RWPE1 (cell line): ENCODE measurements at regions not wholly inside any gene's neighbourhood (a gene's known extent, or its start where the extent isn't known, plus 50 kb on each side); places are given as distances from the start of the nearest gene placed in this dataset.
A peak's percentile ranks its signal among the peaks of the same experiment; 100 is the strongest.

Experiments
- CTCF ChIA-PET: fragments of 350-600 bp; sonication (Branson Sonifier 250); formaldehyde crosslinking; extraction: SDS; loops from one replicate; lab custom pipeline; 2021; lab: Yijun Ruan, JAX
- POLR2A ChIA-PET: fragments of 400-600 bp; formaldehyde crosslinking; extraction: SDS; loops from one replicate; lab custom pipeline; 2020; ENCODE audit warnings: antibody characterized with exemption; ENCODE audit not compliant: low non-redundant PET; lab: Yijun Ruan, JAX
- DNase-seq: peaks from one replicate; pipeline ENCODE4 v3.0.0; 2012; ENCODE audit warnings: low spot score
- H3K27ac ChIP-seq: fragments of 450-650 bp; 2 replicates; pipeline ENCODE4 v1.5.1; 2017
- CTCF ChIP-seq: fragments of 450-650 bp; conservative IDR thresholded peaks from 2 replicates; pipeline ENCODE4 v1.5.1; 2017; ENCODE audit warnings: low read depth, mild to moderate bottlenecking

DNA sequence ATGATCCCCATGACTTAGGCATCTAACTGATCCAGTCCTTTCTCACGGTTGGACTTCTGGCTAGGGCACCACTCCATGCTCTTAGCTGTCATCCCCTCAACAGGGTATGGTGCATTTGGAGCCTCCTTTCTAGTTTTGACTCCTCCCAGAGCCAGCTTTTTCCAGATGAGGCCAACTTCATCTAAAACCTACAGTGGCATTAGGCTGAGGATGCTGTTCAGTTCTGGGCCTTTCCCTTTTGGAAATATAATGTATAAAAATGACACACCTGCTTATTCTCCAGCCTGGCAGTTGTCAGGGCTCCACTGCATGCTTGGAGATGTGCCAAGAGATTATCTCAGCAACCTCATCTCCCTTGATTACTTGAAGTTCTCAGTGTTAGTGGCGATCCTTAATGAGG is 239.7 kb downstream of the EMP1 start:
- no peak for DNase-seq
- POLR2A ChIA-PET, result no interaction called here
- no peak for TF ChIP-seq CTCF
- CTCF ChIA-PET, result no interaction called here
- H3K27ac ChIP-seq, result no peak overlapping the region

DNA sequence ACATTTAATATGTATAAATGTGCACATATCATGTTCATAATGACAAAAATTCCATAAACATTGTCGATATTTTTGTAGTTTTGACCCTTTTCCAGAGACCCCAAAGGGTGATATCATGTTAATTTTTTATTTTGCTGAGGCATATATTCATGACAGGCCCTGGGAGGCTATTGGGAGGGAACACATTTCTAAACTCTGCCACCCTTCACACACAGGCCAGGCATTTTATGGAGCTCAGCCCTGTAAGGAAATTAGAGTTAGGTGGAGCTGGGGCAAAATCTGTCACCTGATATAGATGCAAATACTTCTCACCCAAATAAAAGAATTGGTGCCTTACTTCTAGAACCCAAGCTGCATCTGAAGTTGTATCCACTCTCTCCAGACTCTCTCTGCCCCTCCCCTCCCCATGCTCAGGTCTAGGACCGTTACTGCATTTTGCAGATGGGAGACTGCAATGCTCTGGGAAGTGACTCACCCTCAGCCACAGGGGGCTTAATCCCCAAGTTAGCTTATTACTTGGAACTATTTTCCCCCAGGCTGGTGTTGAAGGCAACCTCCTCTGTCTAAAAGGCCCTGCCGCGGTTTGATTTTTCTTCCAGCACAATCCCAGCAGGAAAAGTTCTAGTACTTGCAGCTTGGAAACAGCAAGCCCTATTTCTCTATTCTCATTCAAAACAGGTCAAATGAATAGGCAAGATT is 238.9 kb downstream of the EMP1 start:
- no peak for DNase-seq
- POLR2A ChIA-PET, result no interaction called here
- CTCF ChIA-PET, result interaction anchor here (0.6 kb wide), 1 partner anchor 344 kb away, joined by 3 read pairs; no protein-coding TSS in a partner anchor

GRCh38 chr12:13433768-13434167 is 237.2 kb downstream of the EMP1 start:
- DNase-seq, result no peak
- H3K27ac ChIP-seq, result no peak overlapping the region
- CTCF ChIA-PET, result interaction anchor here (0.6 kb wide), 1 partner anchor 10 kb away, joined by 4 read pairs; no protein-coding TSS in a partner anchor
- POLR2A ChIA-PET, result no interaction called here
- TF ChIP-seq CTCF, result no peak

More for the DNA sequence above, 238.9 kb downstream of the EMP1 start:
- no peak for TF ChIP-seq CTCF
- H3K27ac ChIP-seq, result no peak overlapping the region

- ChIA-PET POLR2A (no interaction called here), CTCF (no interaction called here)
- no peak for DNase-seq
- H3K27ac ChIP-seq, result no peak overlapping the region
- TF ChIP-seq CTCF, result no peak
These were observed 234.5 kb downstream of the EMP1 start for GRCh38 chr12:13431041-13431440.

GRCh38 chr12:13428538-13429265 is 232.2 kb downstream of the EMP1 start:
- DNase-seq, result no peak
- TF ChIP-seq CTCF, result no peak
- CTCF ChIA-PET, result interaction anchor here (0.6 kb wide), 1 partner anchor 130 kb away, joined by 3 read pairs; no protein-coding TSS in a partner anchor
- no peak overlapping the region for H3K27ac ChIP-seq
- POLR2A ChIA-PET, result no interaction called here

DNA sequence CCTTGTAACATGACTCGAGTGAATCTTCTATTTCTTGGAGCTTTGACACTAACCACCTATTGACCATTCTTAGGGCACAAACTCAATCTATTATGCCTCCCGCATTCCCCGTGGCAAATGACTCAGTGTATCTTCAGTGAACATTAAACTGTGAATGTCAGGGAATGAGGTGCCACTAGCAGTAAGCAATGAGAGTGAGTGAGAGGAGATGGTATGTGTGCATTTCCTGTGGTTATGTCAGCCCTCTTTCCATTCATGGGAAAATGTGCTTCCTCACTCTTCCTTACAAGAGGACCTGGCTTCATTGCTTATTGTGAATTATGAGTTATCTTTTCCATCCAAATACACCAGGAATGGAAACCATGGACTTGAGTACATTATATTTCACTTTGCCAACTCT is 229.2 kb downstream of the EMP1 start:
- H3K27ac ChIP-seq, result no peak overlapping the region
- DNase-seq, result peak; percentile 12
- POLR2A ChIA-PET, result no interaction called here
- CTCF ChIA-PET, result no interaction called here
- TF ChIP-seq CTCF, result no peak
